ENCODE measurements at regions not wholly inside any gene's neighbourhood (a gene's known extent, or its start where the extent isn't known, plus 50 kb on each side); places are given as distances from the start of the nearest gene placed in this dataset.

GRCh38 chr18:7393080-7393479 is 162.2 kb downstream of the LRRC30 start:
- no peak for TF ChIP-seq POLR2AphosphoS5 (IDR thresholded peaks at IDR 0.05)
- TF ChIP-seq CTCF (IDR thresholded peaks at IDR 0.05) = no peak

Data from sigmoid colon (tissue), 4 donors.